GM12865 (cell line): ENCODE measurements at regions not wholly inside any gene's neighbourhood (a gene's known extent, or its start where the extent isn't known, plus 50 kb on each side); places are given as distances from the start of the nearest gene placed in this dataset.

Experiments
- DNase-seq: peaks from one replicate; pipeline ENCODE4 v3.0.0; 2010; ENCODE audit warnings: low read depth
- H3K4me3 ChIP-seq: 2 replicates; pipeline ENCODE4 v1.5.1; 2011; ENCODE audit warnings: mild to moderate bottlenecking, low read depth, low read length, control low read depth
- TF ChIP-seq, protein P1 (sequence below): IDR thresholded peaks from 2 replicates; pipeline ENCODE4 v1.5.1; 2011; ENCODE audit warnings: low read length, control low read depth, low read depth, inconsistent platforms; ENCODE audit not compliant: insufficient read depth; ENCODE audit errors: missing control alignments

DNA sequence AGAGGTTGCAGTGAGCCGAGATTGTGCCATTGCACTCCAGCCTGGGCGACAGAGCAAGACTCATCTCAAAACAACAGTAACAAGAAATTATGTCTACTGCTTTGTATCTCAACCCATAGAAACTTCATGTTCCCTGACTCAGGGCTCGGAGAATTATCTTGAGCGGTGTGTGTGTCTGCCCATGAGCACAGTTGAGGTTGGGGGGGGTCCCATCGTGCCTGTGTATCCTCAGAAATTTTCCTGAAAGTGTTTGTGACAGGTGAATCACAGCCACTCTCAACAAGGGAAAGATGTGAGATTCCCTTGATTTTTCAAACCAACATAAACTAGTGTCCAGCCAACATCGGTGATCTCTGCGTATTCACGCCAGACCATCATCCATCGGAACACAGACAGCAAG, 319.1 kb downstream of the ASMT start:
- H3K4me3 ChIP-seq = no peak overlapping the region
- TF ChIP-seq, protein P1, sequence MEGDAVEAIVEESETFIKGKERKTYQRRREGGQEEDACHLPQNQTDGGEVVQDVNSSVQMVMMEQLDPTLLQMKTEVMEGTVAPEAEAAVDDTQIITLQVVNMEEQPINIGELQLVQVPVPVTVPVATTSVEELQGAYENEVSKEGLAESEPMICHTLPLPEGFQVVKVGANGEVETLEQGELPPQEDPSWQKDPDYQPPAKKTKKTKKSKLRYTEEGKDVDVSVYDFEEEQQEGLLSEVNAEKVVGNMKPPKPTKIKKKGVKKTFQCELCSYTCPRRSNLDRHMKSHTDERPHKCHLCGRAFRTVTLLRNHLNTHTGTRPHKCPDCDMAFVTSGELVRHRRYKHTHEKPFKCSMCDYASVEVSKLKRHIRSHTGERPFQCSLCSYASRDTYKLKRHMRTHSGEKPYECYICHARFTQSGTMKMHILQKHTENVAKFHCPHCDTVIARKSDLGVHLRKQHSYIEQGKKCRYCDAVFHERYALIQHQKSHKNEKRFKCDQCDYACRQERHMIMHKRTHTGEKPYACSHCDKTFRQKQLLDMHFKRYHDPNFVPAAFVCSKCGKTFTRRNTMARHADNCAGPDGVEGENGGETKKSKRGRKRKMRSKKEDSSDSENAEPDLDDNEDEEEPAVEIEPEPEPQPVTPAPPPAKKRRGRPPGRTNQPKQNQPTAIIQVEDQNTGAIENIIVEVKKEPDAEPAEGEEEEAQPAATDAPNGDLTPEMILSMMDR = no peak
- no peak for DNase-seq

DNA sequence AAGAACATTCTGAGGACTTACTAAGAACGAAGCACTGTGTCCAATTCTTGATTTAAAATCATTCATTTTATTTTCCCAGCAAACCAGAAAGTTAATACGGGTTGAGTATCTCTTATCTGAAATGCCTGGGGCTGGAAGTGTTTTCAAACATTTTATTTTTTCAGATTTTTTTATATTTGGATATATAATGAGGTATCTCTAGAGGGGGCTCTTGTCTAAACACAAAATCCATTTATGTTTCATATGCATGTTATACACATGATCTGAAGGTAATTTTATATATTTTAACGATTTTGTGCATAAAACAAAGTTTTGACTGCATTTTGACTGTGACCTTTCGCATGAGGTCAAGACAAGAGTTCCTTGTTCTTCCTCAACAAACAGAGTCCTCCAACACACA, 320.9 kb downstream of the ASMT start:
- no peak overlapping the region for H3K4me3 ChIP-seq
- DNase-seq = no peak
- TF ChIP-seq, protein P1 = no peak

DNA sequence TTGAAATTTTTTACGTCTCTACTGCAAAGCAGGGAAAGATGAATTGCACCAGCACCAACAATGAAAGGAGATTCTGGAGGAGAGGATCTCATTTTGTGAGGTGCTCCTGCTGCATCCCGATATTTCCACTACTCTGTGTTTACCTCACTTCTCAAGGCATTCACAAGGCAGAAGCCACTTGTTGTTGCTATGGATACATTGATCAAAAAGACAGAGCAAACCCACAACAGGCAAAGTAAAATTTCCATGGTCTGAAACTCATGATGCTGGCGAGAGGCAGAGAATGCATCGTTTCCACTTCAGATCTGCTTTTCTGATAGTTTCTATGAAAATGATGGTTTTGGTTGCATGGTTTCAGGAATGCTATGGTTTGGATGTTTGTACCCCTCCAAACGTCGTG, 323.3 kb downstream of the ASMT start:
- TF ChIP-seq, protein P1 = no peak
- no peak for DNase-seq
- H3K4me3 ChIP-seq = no peak overlapping the region

DNA sequence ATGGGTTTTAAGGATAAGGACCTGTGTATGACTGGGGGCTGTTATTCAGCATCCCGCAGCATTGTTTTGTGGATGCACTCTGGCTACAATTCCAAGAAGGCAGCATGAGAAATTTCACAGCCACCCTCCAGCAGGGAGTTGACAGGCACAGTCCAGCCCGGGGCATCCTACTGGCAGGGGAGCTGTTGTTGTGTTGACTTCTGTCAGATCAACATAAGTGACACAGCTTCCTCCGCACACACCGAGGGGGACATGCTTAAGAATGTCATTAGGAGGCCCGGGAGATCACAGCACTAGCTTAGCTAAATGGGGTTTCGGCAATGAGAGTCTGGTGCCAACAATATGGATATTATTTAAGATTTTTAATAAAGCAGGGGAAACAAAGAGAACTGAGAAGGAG, 326.5 kb downstream of the ASMT start:
- H3K4me3 ChIP-seq = no peak overlapping the region
- DNase-seq = no peak
- TF ChIP-seq, protein P1 = no peak

DNA sequence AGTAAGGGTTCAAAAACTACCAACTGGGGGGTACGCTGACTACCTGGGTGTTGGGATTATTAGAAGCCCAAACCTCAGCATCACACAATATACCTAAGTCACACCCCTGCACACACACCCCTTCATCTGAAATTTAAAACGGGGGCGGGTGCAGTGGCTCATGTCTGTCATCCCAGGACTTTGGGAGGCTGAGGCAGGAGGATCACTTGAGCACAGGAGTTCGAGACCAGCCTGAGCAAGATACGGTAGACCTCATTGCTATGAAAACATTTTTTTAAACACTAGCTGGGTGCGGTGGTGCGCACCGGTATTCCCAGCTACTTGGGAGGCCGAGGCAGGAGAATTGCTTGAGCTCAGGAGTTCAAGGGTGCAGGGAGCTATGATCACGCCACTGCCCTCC, 331.0 kb downstream of the ASMT start:
- TF ChIP-seq, protein P1 = no peak
- DNase-seq = no peak
- no peak overlapping the region for H3K4me3 ChIP-seq

DNA sequence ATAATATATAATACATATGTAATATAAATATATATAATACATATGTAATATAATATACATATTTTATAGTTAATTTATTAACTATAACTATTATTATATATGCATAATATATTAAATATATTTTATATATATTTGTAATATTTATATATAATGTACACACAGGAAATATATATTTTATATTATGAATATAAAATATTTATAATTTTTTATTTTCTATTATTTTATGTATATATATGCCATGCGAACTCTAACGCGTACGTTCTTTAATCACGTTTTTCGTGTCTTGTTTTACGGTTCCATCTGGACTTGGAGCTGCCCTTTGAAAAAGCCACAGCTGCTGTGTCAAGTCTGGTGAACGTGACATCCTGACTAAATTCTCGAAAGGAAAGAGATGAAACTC, 332.1 kb downstream of the ASMT start:
- DNase-seq = no peak
- H3K4me3 ChIP-seq = no peak overlapping the region
- TF ChIP-seq, protein P1 = no peak
